ENCODE measurements at regions not wholly inside any gene's neighbourhood (a gene's known extent, or its start where the extent isn't known, plus 50 kb on each side); places are given as distances from the start of the nearest gene placed in this dataset.

DNA sequence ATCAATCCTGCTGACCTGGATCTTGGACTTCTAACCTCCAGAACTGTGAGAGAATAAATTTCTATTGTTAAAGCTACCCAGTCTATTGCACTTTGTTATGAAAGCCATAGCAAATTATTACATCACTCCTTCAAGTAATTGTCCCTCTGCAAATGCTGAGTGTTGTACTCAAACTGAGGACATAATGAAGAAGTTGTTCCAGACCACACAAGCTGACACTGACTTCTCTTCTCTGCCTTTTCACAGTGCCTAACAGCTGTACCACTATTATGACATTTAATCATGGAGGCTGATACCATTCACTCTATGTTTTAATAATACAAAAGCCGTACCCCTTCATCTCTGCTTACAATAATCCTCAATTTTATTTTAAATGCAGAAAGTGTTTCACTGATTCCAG, 424.1 kb upstream of the PIK3C3 start:
- DNase-seq (ENCODE audit: low read depth), result no peak
- no peak overlapping the region for H3K4me3 ChIP-seq (ENCODE audit: low read depth, low read length)
- TF ChIP-seq, protein P1, sequence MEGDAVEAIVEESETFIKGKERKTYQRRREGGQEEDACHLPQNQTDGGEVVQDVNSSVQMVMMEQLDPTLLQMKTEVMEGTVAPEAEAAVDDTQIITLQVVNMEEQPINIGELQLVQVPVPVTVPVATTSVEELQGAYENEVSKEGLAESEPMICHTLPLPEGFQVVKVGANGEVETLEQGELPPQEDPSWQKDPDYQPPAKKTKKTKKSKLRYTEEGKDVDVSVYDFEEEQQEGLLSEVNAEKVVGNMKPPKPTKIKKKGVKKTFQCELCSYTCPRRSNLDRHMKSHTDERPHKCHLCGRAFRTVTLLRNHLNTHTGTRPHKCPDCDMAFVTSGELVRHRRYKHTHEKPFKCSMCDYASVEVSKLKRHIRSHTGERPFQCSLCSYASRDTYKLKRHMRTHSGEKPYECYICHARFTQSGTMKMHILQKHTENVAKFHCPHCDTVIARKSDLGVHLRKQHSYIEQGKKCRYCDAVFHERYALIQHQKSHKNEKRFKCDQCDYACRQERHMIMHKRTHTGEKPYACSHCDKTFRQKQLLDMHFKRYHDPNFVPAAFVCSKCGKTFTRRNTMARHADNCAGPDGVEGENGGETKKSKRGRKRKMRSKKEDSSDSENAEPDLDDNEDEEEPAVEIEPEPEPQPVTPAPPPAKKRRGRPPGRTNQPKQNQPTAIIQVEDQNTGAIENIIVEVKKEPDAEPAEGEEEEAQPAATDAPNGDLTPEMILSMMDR (IDR thresholded peaks at IDR 0.05; ENCODE audit: insufficient read depth, low read depth, low read length), result no peak

DNA sequence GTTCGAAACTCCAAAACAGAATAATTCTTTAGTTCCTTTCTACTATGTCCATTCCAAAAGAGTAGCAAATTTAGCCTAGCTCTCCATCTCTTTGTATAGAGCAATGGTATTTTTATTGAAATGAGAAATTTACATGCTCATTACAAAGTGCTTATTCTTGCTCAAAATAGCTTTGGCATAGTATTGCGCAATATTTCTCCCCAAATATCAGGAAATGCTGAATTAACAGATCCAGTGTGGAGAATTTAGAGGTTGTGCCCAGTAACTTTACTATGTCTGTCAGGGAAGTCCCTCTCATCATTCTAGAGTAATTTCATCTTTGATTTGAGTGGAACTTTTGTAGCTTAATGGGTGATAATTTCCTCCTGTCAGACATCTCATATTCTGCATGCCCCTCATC, 425.9 kb upstream of the PIK3C3 start:
- no peak overlapping the region for H3K4me3 ChIP-seq (ENCODE audit: low read depth, low read length)
- TF ChIP-seq, protein P1 (IDR thresholded peaks at IDR 0.05; ENCODE audit: insufficient read depth, low read depth, low read length), result no peak
- no peak for DNase-seq (ENCODE audit: low read depth)

DNA sequence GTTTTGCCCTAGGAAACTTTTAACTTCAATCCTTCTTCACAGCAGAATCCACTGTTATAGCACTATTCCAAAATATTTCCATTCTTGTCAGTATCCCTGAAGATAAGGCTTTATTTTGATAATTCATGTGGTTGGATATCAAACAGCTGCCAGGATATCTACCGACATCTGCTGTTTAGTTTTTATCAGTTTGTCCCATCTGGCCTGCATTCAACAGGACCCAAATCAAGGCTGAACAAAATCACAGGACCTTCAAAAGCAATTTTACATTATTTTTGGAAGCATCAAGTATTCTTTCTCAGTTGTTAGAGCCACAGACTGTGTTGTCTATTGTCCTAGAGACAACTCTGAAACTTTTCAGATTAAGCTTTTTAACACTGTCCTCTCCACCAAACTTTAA, 429.0 kb upstream of the PIK3C3 start:
- no peak overlapping the region for H3K4me3 ChIP-seq (ENCODE audit: low read depth, low read length)
- no peak for DNase-seq (ENCODE audit: low read depth)
- TF ChIP-seq, protein P1 (IDR thresholded peaks at IDR 0.05; ENCODE audit: insufficient read depth, low read depth, low read length), result no peak

DNA sequence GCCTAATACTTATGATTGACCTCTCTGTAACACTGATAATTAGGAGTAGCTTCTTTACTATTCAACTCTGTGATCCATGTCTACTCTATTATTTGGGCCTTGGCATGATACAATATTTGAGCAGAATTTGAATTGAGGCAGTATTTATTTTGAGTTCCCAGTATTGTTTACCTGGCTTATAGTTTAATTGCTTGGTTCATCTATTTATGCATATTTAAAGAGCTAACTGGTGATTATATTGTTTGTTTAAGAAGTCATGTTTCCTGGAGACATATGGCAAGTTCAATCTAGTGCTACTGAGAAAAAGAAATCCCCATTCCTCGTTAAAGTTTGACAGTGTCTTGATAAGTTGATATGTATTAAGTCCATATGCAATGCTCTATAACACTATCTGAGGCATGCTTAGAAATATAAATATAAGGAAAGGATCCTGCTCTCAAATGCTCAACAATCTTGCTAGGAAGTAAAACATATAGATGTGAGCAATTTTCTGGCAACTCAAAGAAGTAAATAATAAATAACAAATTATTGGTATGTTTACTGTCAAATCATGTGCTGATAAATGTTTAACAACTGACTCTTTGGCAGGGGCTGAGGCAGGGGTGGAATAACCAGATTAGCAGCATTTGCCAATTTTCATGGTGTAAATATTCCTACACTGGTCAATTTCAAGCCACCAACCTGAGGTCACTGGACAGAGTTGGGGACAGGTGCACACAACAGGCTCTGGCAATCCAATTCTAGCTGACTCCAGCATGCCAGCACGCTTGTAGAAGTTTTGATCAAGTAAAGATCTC, 430.2 kb upstream of the PIK3C3 start:
- no peak overlapping the region for H3K4me3 ChIP-seq (ENCODE audit: low read depth, low read length)
- DNase-seq (ENCODE audit: low read depth), result no peak
- TF ChIP-seq, protein P1 (IDR thresholded peaks at IDR 0.05; ENCODE audit: insufficient read depth, low read depth, low read length), result no peak

DNA sequence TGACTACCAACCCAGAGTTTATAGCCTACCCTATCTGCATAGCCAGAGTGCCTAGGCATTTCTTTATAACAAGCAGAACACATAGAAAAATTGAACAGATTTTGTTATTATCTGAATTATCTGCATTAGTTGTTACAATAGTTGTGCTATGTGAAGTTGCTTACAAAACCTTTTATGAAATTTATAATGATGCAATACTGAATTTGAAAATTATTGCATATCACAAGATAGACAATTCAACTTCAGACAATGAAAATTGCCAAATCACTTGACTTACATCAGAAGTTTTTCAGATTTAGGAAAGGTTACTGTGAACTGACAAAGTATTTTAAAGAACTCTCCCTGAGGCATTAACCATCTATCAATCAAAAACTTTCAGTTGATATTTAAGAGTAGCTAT, 437.9 kb upstream of the PIK3C3 start:
- DNase-seq (ENCODE audit: low read depth), result no peak
- H3K4me3 ChIP-seq (ENCODE audit: low read depth, low read length), result no peak overlapping the region
- TF ChIP-seq, protein P1 (IDR thresholded peaks at IDR 0.05; ENCODE audit: insufficient read depth, low read depth, low read length), result no peak

DNA sequence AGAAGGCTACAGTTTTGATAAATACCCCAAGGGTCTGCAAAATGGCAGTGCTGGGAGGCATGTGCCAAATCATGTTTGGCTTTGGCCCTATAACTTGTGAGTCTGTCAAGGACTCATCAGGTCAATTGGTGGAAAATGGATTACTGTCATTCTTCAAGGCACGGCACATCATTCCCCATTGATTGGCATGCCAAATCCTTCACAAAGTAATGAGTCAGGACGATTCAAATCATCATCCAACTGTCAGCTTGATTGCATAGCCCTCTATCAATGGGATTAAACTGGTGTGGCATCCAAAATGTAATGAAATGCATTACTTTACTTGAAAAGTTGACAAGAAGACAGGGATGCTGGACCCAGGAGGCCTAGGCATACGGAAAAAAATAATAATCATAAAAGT, 441.6 kb upstream of the PIK3C3 start:
- DNase-seq (ENCODE audit: low read depth), result no peak
- no peak overlapping the region for H3K4me3 ChIP-seq (ENCODE audit: low read depth, low read length)
- TF ChIP-seq, protein P1 (IDR thresholded peaks at IDR 0.05; ENCODE audit: insufficient read depth, low read depth, low read length), result no peak

DNA sequence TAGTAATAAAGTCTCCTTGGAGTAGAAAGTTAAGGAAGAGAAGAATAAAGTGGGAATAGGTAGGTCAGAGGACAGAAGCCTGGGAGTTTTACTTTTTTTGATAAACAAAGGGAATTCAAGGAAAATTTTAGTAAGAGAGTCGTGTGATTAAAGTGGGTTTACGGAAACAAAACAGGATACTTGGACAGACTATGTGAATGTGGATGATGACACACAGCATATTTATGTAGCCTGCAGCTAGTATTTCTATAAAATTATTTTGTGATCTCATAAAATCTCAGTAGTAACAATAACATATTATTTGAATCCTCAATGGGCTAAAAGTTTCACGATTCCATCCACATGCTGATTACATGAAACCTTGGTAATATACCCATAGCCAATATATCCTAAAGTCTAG, 450.7 kb upstream of the PIK3C3 start:
- H3K4me3 ChIP-seq (ENCODE audit: low read depth, low read length), result no peak overlapping the region
- TF ChIP-seq, protein P1 (IDR thresholded peaks at IDR 0.05; ENCODE audit: insufficient read depth, low read depth, low read length), result no peak
- DNase-seq (ENCODE audit: low read depth), result no peak

All from fibroblast of villous mesenchyme (primary cell).